H1 (cell line): ENCODE measurements at regions not wholly inside any gene's neighbourhood (a gene's known extent, or its start where the extent isn't known, plus 50 kb on each side); places are given as distances from the start of the nearest gene placed in this dataset.
A peak's percentile ranks its signal among the peaks of the same experiment; 100 is the strongest.

Experiments used
- CTCF ChIA-PET: fragments of 300-600 bp; sonication (Branson Sonifier 250); formaldehyde crosslinking; loops from one replicate; lab custom pipeline; 2021; ENCODE audit not compliant: partially characterized antibody; lab: Charles Lee
- POLR2A ChIA-PET: fragments of 300-600 bp; sonication (Branson Sonifier 250); formaldehyde crosslinking; loops from one replicate; lab custom pipeline; 2021; ENCODE audit warnings: inconsistent platforms; ENCODE audit not compliant: partially characterized antibody; lab: Charles Lee
- DNase-seq, 2 experiments: peaks; one replicate each; pipeline versions ENCODE4 v3.0.0 to v3.0.0-alpha.2; 2010 to 2022; ENCODE audit warnings: low spot score in 2 of 2, low read depth in 1 of 2, mixed read lengths in 1 of 2
- FAIRE-seq: peaks from 2 replicates; lab custom pipeline; 2011; peaks lifted over from hg19 to GRCh38; lab: Jason Lieb, UNC
- H2AFZ ChIP-seq: 2 replicates; pipeline ENCODE4 v1.8.1; 2012; ENCODE audit warnings: low read length, inconsistent platforms
- H2AK5ac ChIP-seq: 2 replicates; pipeline ENCODE4 v1.6.1; 2013; ENCODE audit warnings: low read depth, low read length
- H2BK120ac ChIP-seq: replicated peaks from 2 replicates; pipeline ENCODE3; 2013; ENCODE audit warnings: low read depth, low read length, inconsistent platforms
- H2BK12ac ChIP-seq: 2 replicates; pipeline ENCODE4 v1.6.1; 2013; ENCODE audit warnings: low read depth, low read length
- H2BK15ac ChIP-seq: 2 replicates; pipeline ENCODE4 v1.6.1; 2013; ENCODE audit warnings: low read length
- H2BK20ac ChIP-seq: 2 replicates; pipeline ENCODE4 v1.6.1; 2013; ENCODE audit warnings: low read length
- H2BK5ac ChIP-seq: 2 replicates; pipeline ENCODE4 v1.6.1; 2013; ENCODE audit warnings: low read depth, low read length
- H3K14ac ChIP-seq: 2 replicates; pipeline ENCODE4 v1.6.1; 2013; ENCODE audit warnings: inconsistent platforms; ENCODE audit not compliant: insufficient read length
- H3K18ac ChIP-seq: 2 replicates; pipeline ENCODE4 v1.6.1; 2013; ENCODE audit warnings: low read length; ENCODE audit errors: extremely low read depth
- H3K23ac ChIP-seq: 2 replicates; pipeline ENCODE4 v1.6.1; 2013; ENCODE audit warnings: inconsistent platforms; ENCODE audit not compliant: insufficient read length
- H3K23me2 ChIP-seq: 2 replicates; pipeline ENCODE4 v1.6.1; 2013; ENCODE audit warnings: low read depth, low read length
- H3K27ac ChIP-seq: 2 replicates; pipeline ENCODE4 v1.6.1; 2011; ENCODE audit warnings: low read depth, low read length, inconsistent platforms
- H3K27me3 ChIP-seq, 4 experiments: replicated peaks in 1 of 4; 1 replicate in 1 of 4; 2 replicates in 3 of 4; pipeline versions ENCODE4 v1.6.1 to v1.8.1; 2011 to 2013; ENCODE audit warnings: low read length in 3 of 4, mild to moderate bottlenecking in 3 of 4, inconsistent platforms in 2 of 4, mixed read lengths in 2 of 4, moderate library complexity in 1 of 4; ENCODE audit not compliant: control insufficient read depth in 3 of 4, insufficient read depth in 3 of 4; ENCODE audit errors: extremely low read depth in 1 of 4
- H3K36me3 ChIP-seq, 4 experiments: 2 replicates each; pipeline versions ENCODE4 v1.6.1 to v1.8.1; 2011 to 2013; ENCODE audit warnings: mild to moderate bottlenecking in 4 of 4, low read length in 3 of 4, moderate library complexity in 2 of 4, control low read depth in 1 of 4, inconsistent platforms in 1 of 4; ENCODE audit not compliant: insufficient read depth in 4 of 4, control insufficient read depth in 2 of 4
- H3K4ac ChIP-seq: replicated peaks from 2 replicates; pipeline ENCODE3; 2013; ENCODE audit warnings: low read length, low read depth, mixed read lengths, inconsistent platforms; ENCODE audit not compliant: insufficient read length
- H3K4me1 ChIP-seq, 4 experiments: replicated peaks in 1 of 4; 1 replicate in 1 of 4; 2 replicates in 3 of 4; pipeline versions ENCODE4 v1.6.1 to v1.8.1; 2011 to 2013; ENCODE audit warnings: low read length in 3 of 4, inconsistent platforms in 2 of 4, mixed read lengths in 1 of 4; ENCODE audit not compliant: insufficient read depth in 4 of 4, control insufficient read depth in 3 of 4
- H3K4me2 ChIP-seq, 2 experiments: 2 replicates each; pipeline versions ENCODE4 v1.6.1 to v1.8.1; 2011 to 2013; ENCODE audit warnings: low read depth in 2 of 2, low read length in 2 of 2, control low read depth in 1 of 2, inconsistent platforms in 1 of 2, mild to moderate bottlenecking in 1 of 2; ENCODE audit not compliant: insufficient read depth in 1 of 2
- H3K4me3 ChIP-seq, 4 experiments: fragments of 200-600, 300-600 bp in 1 of 4; sonication (generic), shearing (Covaris generic), sonication (Bioruptor Twin) in 1 of 4; 2 replicates each; pipeline versions ENCODE4 v1.5.1 to v1.8.1; 2011 to 2016; ENCODE audit warnings: low read length in 4 of 4, low read depth in 3 of 4, control low read depth in 2 of 4, inconsistent platforms in 2 of 4, mild to moderate bottlenecking in 2 of 4, mixed read lengths in 1 of 4, moderate library complexity in 1 of 4; ENCODE audit not compliant: insufficient read depth in 2 of 4; ENCODE audit errors: extremely low read depth in 1 of 4
- H3K56ac ChIP-seq: replicated peaks from 2 replicates; pipeline ENCODE3; 2013; ENCODE audit warnings: low read depth, mild to moderate bottlenecking, mixed read lengths, low read length, inconsistent platforms; ENCODE audit not compliant: insufficient read length
- H3K79me1 ChIP-seq: 2 replicates; pipeline ENCODE4 v1.6.1; 2013; ENCODE audit warnings: low read depth, low read length, control low read depth
- H3K79me2 ChIP-seq, 2 experiments: 2 replicates each; pipeline versions ENCODE4 v1.6.1 to v1.8.1; 2012 to 2013; ENCODE audit warnings: low read length in 2 of 2, mild to moderate bottlenecking in 2 of 2, inconsistent platforms in 1 of 2; ENCODE audit not compliant: insufficient read depth in 2 of 2, control insufficient read depth in 1 of 2
- H3K9ac ChIP-seq, 4 experiments: replicated peaks in 1 of 4; 1 replicate in 1 of 4; 2 replicates in 3 of 4; pipeline versions ENCODE4 v1.6.1 to v1.8.1; 2011 to 2013; ENCODE audit warnings: low read depth in 3 of 4, low read length in 3 of 4, control low read depth in 2 of 4, mild to moderate bottlenecking in 2 of 4, moderate library complexity in 2 of 4, inconsistent platforms in 1 of 4; ENCODE audit errors: extremely low read depth in 1 of 4
- H3K9me3 ChIP-seq, 2 experiments: 2 replicates each; pipeline versions ENCODE4 v1.6.1 to v1.8.1; 2012 to 2013; ENCODE audit warnings: mild to moderate bottlenecking in 2 of 2, moderate library complexity in 2 of 2, control low read depth in 1 of 2, inconsistent platforms in 1 of 2, low read depth in 1 of 2, low read length in 1 of 2, mixed read lengths in 1 of 2; ENCODE audit not compliant: insufficient read depth in 2 of 2
- H4K20me1 ChIP-seq, 2 experiments: replicated peaks in 1 of 2; 2 replicates each; pipeline versions ENCODE3 to v1.8.1; 2011 to 2013; ENCODE audit warnings: inconsistent platforms in 2 of 2, low read length in 2 of 2, mild to moderate bottlenecking in 1 of 2; ENCODE audit not compliant: insufficient read depth in 2 of 2, control insufficient read depth in 1 of 2
- H4K5ac ChIP-seq: 2 replicates; pipeline ENCODE4 v1.6.1; 2013; ENCODE audit warnings: low read length, low read depth, mixed read lengths, inconsistent platforms; ENCODE audit not compliant: insufficient read length
- H4K8ac ChIP-seq: 2 replicates; pipeline ENCODE4 v1.8.0; 2013; ENCODE audit warnings: mild to moderate bottlenecking, moderate library complexity, low read length, inconsistent platforms; ENCODE audit not compliant: insufficient read depth; ENCODE audit errors: extremely low read depth
- H4K91ac ChIP-seq: replicated peaks from 2 replicates; pipeline ENCODE3; 2013; ENCODE audit warnings: low read length, mixed read lengths, inconsistent platforms; ENCODE audit not compliant: insufficient read length
- ASH2L ChIP-seq: fragments of 200-600, 300-600 bp; sonication (generic); IDR thresholded peaks from one replicate; pipeline ENCODE4 v1.7.1; 2017; ENCODE audit warnings: low read length
- BACH1 ChIP-seq: IDR thresholded peaks from 2 replicates; pipeline ENCODE4 v1.6.1; 2012; ENCODE audit warnings: low read length, improper control_type of control experiment
- KDM5A ChIP-seq: fragments of 200-600 bp; IDR thresholded peaks from 2 replicates; pipeline ENCODE4 v1.7.1; 2012; ENCODE audit warnings: mild to moderate bottlenecking, low read length, inconsistent platforms, mixed read lengths
- POLR2A ChIP-seq, 2 experiments: IDR thresholded peaks; 1 replicate in 1 of 2; 2 replicates in 1 of 2; pipeline ENCODE4 v1.6.1; 2011; ENCODE audit warnings: low read depth in 2 of 2, low read length in 2 of 2, mild to moderate bottlenecking in 2 of 2; ENCODE audit errors: control extremely low read depth in 1 of 2
- POU5F1 ChIP-seq: IDR thresholded peaks from 2 replicates; pipeline ENCODE4 v1.6.1; 2011; ENCODE audit warnings: low read depth, mild to moderate bottlenecking, low read length, moderate library complexity
- RBBP5 ChIP-seq: IDR thresholded peaks from 2 replicates; pipeline ENCODE4 v1.7.1; 2012; ENCODE audit warnings: low read depth, mild to moderate bottlenecking, inconsistent platforms, low read length, moderate library complexity, borderline replicate concordance
- RNF2 ChIP-seq: fragments of 200-900, 300-1000 bp; sonication (generic); IDR thresholded peaks from 2 replicates; pipeline ENCODE4 v1.7.1; 2016; ENCODE audit warnings: borderline replicate concordance, low read depth, mild to moderate bottlenecking, antibody characterized with exemption, low read length; ENCODE audit not compliant: poor library complexity, severe bottlenecking; ENCODE audit errors: missing control alignments
- WGBS, 2 experiments: shearing (Covaris generic) in 1 of 2; methylation state at CpG; one replicate each; pipeline versions ENCODE4 v1.1.6 to v1.1.7; 2013 to 2015; ENCODE audit warnings: low lambda C conversion rate in 2 of 2, mixed read lengths in 2 of 2, inconsistent platforms in 1 of 2, low coverage in 1 of 2, missing lambda C conversion rate in 1 of 2; ENCODE audit not compliant: insufficient replicate concordance in 2 of 2, insufficient coverage in 1 of 2, insufficient read length in 1 of 2; ENCODE audit errors: extremely low coverage in 1 of 2, missing lambda C conversion rate in 1 of 2; 5-methylcytosine and 5-hydroxymethylcytosine counted together

DNA sequence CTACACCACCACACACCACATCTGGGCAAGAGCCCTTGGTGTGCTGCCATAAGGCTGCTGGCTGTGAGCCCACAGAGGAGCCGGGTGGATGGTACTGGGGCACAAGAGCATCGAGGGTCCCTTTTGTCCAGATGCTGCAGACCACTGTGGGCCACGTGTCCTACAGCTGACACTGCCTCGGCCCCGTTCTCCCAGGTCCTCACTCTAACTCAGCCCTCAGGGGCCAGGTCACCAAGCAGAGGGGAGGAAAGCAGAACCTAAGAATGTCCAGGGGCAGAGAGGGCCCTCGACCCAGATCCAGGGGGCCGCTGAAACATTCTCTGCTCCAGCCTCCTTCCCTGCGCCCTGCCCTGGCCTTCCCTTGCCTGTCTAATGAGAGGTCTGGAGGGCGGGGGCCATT lies 91.7 kb upstream of the ASB18 start:
- no peak for TF ChIP-seq RBBP5
- TF ChIP-seq ASH2L = no peak
- no peak for TF ChIP-seq POLR2A (IDR thresholded peaks at IDR 0.05; ENCODE audit: control extremely low read depth in 1 of 2, low read depth in 2 of 2, low read length in 2 of 2)
- TF ChIP-seq POU5F1 = no peak
- no peak for TF ChIP-seq RNF2
- no peak for TF ChIP-seq BACH1
- TF ChIP-seq KDM5A = no peak
- DNase-seq = peak in 1 of 2 experiments; percentile 43

More for the DNA sequence above, 91.7 kb upstream of the ASB18 start:
- Histone ChIP-seq H2BK20ac (no peak overlapping the region), H3K79me1 (no peaks in the 10 kb centered on the region), H3K4me3 (no peak overlapping the region), H3K23me2 (no peaks in the 10 kb centered on the region), H2BK15ac (no peak overlapping the region), H2BK12ac (no peak overlapping the region), H4K5ac (no peak overlapping the region), H3K4me1 (peaks cover 0 to 2% (median 0%) of the 10 kb centered on the region in 4 experiments; a peak in 3 of 7 replicates), H4K91ac (no peak overlapping the region), H3K23ac (no peak overlapping the region), H3K4me2 (no peak overlapping the region), H4K8ac (no peak overlapping the region), H2BK5ac (no peak overlapping the region), H3K9me3 (no peaks in the 10 kb centered on the region), H3K27ac (no peak overlapping the region), H3K9ac (no peak overlapping the region), H3K56ac (no peak overlapping the region), H2AK5ac (no peak overlapping the region), H3K18ac (no peak overlapping the region), H2AFZ (no peak overlapping the region), H2BK120ac (no peak overlapping the region), H3K27me3 (no peaks in the 10 kb centered on the region), H4K20me1 (peaks cover 0 to 3% of the 10 kb centered on the region in 2 experiments), H3K14ac (no peak overlapping the region), H3K36me3 (no peaks in the 10 kb centered on the region), H3K4ac (no peak overlapping the region), H3K79me2 (no peaks in the 10 kb centered on the region)
- WGBS, 2 experiments = 91% methylated on average over 9 of the region's 9 CpGs; no CpG with 5 or more reads in 1 of the 2 experiments
- ChIA-PET POLR2A (no interaction called here), CTCF (interaction anchor here (1.0 to 1.6 kb wide), 3 partner anchors 46 to 706 kb away, joined by 3 to 4 read pairs (median 3); no protein-coding TSS in a partner anchor)
- no peak for FAIRE-seq
